Keratinocyte (primary cell): ENCODE measurements at regions not wholly inside any gene's neighbourhood (a gene's known extent, or its start where the extent isn't known, plus 50 kb on each side); places are given as distances from the start of the nearest gene placed in this dataset.

ENCODE experiments used
- DNase-seq: peaks from one replicate; pipeline ENCODE4 v3.0.0-alpha.2; 2011; ENCODE audit warnings: low read depth, missing footprints, low spot score
- FAIRE-seq: peaks from 2 replicates; lab custom pipeline; 2011; peaks lifted over from hg19 to GRCh38; lab: Jason Lieb, UNC
- H2AFZ ChIP-seq: 2 replicates; pipeline ENCODE4 v1.6.0; 2012; ENCODE audit warnings: low read length, control low read depth, inconsistent platforms; ENCODE audit not compliant: control insufficient read depth
- H3K27ac ChIP-seq: 2 replicates; pipeline ENCODE4 v1.5.1; 2011; ENCODE audit warnings: low read length; ENCODE audit not compliant: control insufficient read depth, insufficient read depth
- H3K27me3 ChIP-seq: 3 replicates; pipeline ENCODE4 v1.6.0; 2011; ENCODE audit warnings: low read length; ENCODE audit not compliant: control insufficient read depth, insufficient read depth; ENCODE audit errors: extremely low read depth
- H3K36me3 ChIP-seq, 2 experiments: 2 replicates in 1 of 2; 3 replicates in 1 of 2; pipeline ENCODE4 v1.5.1; 2011; ENCODE audit warnings: low read length in 2 of 2, mild to moderate bottlenecking in 1 of 2; ENCODE audit not compliant: control insufficient read depth in 2 of 2, insufficient read depth in 2 of 2; ENCODE audit errors: extremely low read depth in 1 of 2
- H3K4me1 ChIP-seq: 3 replicates; pipeline ENCODE4 v1.5.1; 2011; ENCODE audit warnings: low read length; ENCODE audit not compliant: control insufficient read depth, insufficient read depth; ENCODE audit errors: extremely low read depth
- H3K4me2 ChIP-seq: 3 replicates; pipeline ENCODE4 v1.6.0; 2011; ENCODE audit warnings: low read depth, low read length; ENCODE audit not compliant: control insufficient read depth, insufficient read depth; ENCODE audit errors: extremely low read depth
- H3K4me3 ChIP-seq, 3 experiments: fragments of 200-600 bp in 1 of 3; sonication (generic) in 1 of 3; 2 replicates in 2 of 3; 3 replicates in 1 of 3; pipeline ENCODE4 v1.5.1; 2011 to 2016; ENCODE audit warnings: low read length in 3 of 3, mild to moderate bottlenecking in 3 of 3, control low read depth in 2 of 3, inconsistent platforms in 1 of 3, low read depth in 1 of 3, mixed read lengths in 1 of 3, mixed run types in 1 of 3, moderate library complexity in 1 of 3; ENCODE audit not compliant: control insufficient read depth in 2 of 3, insufficient read depth in 2 of 3; ENCODE audit errors: extremely low read depth in 1 of 3
- H3K79me2 ChIP-seq: 2 replicates; pipeline ENCODE4 v1.6.0; 2012; ENCODE audit warnings: low read length; ENCODE audit not compliant: control insufficient read depth, insufficient read depth
- H3K9ac ChIP-seq: 3 replicates; pipeline ENCODE4 v1.6.0; 2011; ENCODE audit warnings: low read length; ENCODE audit not compliant: control insufficient read depth, insufficient read depth; ENCODE audit errors: extremely low read depth
- H3K9me1 ChIP-seq: 3 replicates; pipeline ENCODE4 v1.6.0; 2011; ENCODE audit warnings: low read length; ENCODE audit not compliant: control insufficient read depth, insufficient read depth; ENCODE audit errors: extremely low read depth
- H3K9me3 ChIP-seq: 2 replicates; pipeline ENCODE4 v1.5.1; 2012; ENCODE audit warnings: low read depth, low read length; ENCODE audit not compliant: control insufficient read depth
- H4K20me1 ChIP-seq: 3 replicates; pipeline ENCODE4 v1.6.0; 2011; ENCODE audit warnings: low read length; ENCODE audit not compliant: control insufficient read depth, insufficient read depth; ENCODE audit errors: extremely low read depth
- EZH2 ChIP-seq: IDR thresholded peaks from one replicate; pipeline ENCODE4 v1.6.1; 2012; ENCODE audit warnings: inconsistent platforms, mild to moderate bottlenecking, low read length, moderate library complexity
- dilution Hi-C: fragments of 300-500 bp; cut with MboI; formaldehyde crosslinking; loops from one replicate; pipeline ENCODE4 v1.7.0; 2020; ENCODE audit warnings: low sequenced_read_pairs; ENCODE audit not compliant: extremely low pct_ligation_motif_present
- TF ChIP-seq, protein P1 (sequence below), 3 experiments: IDR thresholded peaks in 1 of 3; conservative IDR thresholded peaks in 1 of 3; optimal IDR thresholded peaks in 1 of 3; 2 replicates in 2 of 3; 3 replicates in 1 of 3; pipeline versions ENCODE3 to v1.5.1; 2011; ENCODE audit warnings: low read length in 3 of 3, mild to moderate bottlenecking in 3 of 3, moderate library complexity in 2 of 3, control low read depth in 1 of 3, inconsistent platforms in 1 of 3; ENCODE audit not compliant: insufficient read depth in 2 of 3; ENCODE audit errors: extremely low read depth in 1 of 3

DNA sequence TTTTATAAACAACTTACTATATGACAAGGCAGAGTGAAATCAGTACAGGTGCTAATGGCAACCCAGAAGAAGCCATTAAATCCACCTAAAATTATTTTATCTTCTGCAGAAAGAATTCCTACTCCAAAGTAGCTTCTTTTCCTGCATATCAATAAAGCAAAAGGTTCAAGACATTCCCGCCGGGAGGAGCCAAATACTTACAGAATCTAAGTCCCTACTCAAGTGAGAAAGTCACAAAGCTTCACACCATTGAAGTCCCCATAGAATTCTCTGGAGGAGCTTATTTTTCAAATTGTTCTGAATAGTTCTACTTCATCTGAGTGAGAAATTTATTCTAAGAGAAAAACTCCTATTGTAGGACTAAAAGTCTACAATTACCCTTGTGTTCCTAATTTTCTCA is 233.7 kb upstream of the HNRNPA3 start:
- FAIRE-seq (no peak), DNase-seq (no peak)
- Histone ChIP-seq H4K20me1 (no peaks in the 10 kb centered on the region), H3K36me3 (no peaks in the 10 kb centered on the region), H3K4me1 (no peaks in the 10 kb centered on the region), H3K27ac (no peak overlapping the region), H3K4me3 (no peak overlapping the region), H3K79me2 (no peaks in the 10 kb centered on the region), H3K9ac (no peak overlapping the region), H3K9me1 (no peaks in the 10 kb centered on the region), H2AFZ (no peak overlapping the region), H3K4me2 (no peak overlapping the region), H3K27me3 (no peaks in the 10 kb centered on the region), H3K9me3 (no peaks in the 10 kb centered on the region)
- TF ChIP-seq EZH2 = no peak
- TF ChIP-seq, protein P1, sequence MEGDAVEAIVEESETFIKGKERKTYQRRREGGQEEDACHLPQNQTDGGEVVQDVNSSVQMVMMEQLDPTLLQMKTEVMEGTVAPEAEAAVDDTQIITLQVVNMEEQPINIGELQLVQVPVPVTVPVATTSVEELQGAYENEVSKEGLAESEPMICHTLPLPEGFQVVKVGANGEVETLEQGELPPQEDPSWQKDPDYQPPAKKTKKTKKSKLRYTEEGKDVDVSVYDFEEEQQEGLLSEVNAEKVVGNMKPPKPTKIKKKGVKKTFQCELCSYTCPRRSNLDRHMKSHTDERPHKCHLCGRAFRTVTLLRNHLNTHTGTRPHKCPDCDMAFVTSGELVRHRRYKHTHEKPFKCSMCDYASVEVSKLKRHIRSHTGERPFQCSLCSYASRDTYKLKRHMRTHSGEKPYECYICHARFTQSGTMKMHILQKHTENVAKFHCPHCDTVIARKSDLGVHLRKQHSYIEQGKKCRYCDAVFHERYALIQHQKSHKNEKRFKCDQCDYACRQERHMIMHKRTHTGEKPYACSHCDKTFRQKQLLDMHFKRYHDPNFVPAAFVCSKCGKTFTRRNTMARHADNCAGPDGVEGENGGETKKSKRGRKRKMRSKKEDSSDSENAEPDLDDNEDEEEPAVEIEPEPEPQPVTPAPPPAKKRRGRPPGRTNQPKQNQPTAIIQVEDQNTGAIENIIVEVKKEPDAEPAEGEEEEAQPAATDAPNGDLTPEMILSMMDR (optimal IDR thresholded peaks at IDR 0.05 in 1 of 3, IDR thresholded peaks at IDR 0.05 in 1 of 3, conservative IDR thresholded peaks at IDR 0.05 in 1 of 3; ENCODE audit: extremely low read depth in 1 of 3, insufficient read depth in 2 of 3, low read length in 3 of 3) = no peak
- dilution Hi-C loops = no loop called here

DNA sequence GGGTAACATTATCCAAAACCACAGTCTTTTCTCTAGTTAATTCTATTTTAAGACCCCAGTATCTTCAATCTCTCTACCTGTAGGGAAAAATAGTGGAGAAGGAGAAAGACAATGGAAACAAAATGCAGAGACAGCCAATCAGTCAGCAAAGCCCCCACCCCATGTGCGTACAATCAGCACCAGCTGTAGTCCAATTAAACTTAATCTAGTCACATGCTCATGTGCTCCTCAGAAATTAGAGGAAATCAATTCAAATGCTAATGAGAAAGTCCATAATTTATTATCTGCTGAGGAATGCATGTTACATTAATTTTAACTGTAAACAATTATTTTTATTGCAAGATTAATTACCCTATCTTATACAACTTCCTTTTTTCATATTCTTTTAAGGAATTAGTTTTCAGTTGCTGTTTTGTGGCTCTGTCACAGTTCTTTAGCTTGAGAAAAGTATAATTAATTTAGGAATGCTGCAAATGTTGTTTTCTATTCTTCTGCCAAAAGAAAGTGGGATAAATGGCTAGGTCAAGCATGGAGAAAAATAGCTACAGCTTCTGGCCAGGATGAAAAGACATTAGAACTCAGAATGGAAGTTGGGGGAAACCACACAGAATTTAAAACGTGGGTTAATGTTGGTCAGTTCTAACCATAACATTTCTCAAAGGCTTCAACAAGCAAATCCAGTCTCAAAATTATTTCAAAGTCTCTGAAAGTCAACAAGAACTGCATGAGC is 232.4 kb upstream of the HNRNPA3 start:
- Histone ChIP-seq H3K36me3 (no peaks in the 10 kb centered on the region), H3K9me3 (no peaks in the 10 kb centered on the region), H2AFZ (no peak overlapping the region), H3K27me3 (no peaks in the 10 kb centered on the region), H4K20me1 (no peaks in the 10 kb centered on the region), H3K4me1 (no peaks in the 10 kb centered on the region), H3K79me2 (no peaks in the 10 kb centered on the region), H3K9me1 (no peaks in the 10 kb centered on the region), H3K4me2 (no peak overlapping the region), H3K27ac (no peak overlapping the region), H3K9ac (no peak overlapping the region), H3K4me3 (no peak overlapping the region)
- FAIRE-seq (no peak), DNase-seq (no peak)
- dilution Hi-C loops = no loop called here
- TF ChIP-seq, protein P1 (optimal IDR thresholded peaks at IDR 0.05 in 1 of 3, IDR thresholded peaks at IDR 0.05 in 1 of 3, conservative IDR thresholded peaks at IDR 0.05 in 1 of 3; ENCODE audit: extremely low read depth in 1 of 3, insufficient read depth in 2 of 3, low read length in 3 of 3) = no peak
- no peak for TF ChIP-seq EZH2
